Activated T-cell treated with anti-CD3 and anti-CD28 coated beads, Interleukin-2, amount 50 U/mL, for 4 hours (primary cell): ENCODE measurements at regions not wholly inside any gene's neighbourhood (a gene's known extent, or its start where the extent isn't known, plus 50 kb on each side); places are given as distances from the start of the nearest gene placed in this dataset.
A peak's percentile ranks its signal among the peaks of the same experiment; 100 is the strongest.

Source experiments
- ATAC-seq, 2 donors: fragments of 200-7000 bp; cut with Tn5 transposase; one replicate each; pipeline ENCODE4 v1.10.0; 2021
- DNase-seq: peaks from one replicate; pipeline ENCODE4 v3.0.0-alpha.2; 2020
- H3K27me3 Mint-ChIP-seq: one replicate; pipeline ENCODE4 v1.8.0; 2021; ENCODE audit warnings: low read depth, mixed read lengths
- H3K36me3 Mint-ChIP-seq: one replicate; pipeline ENCODE4 v1.8.0; 2022; ENCODE audit warnings: mixed read lengths; ENCODE audit not compliant: insufficient read depth
- H3K4me1 Mint-ChIP-seq: one replicate; pipeline ENCODE4 v1.8.0; 2021; ENCODE audit warnings: low read depth, mixed read lengths
- H3K4me3 Mint-ChIP-seq: one replicate; pipeline ENCODE4 v1.8.0; 2021; ENCODE audit warnings: mild to moderate bottlenecking, moderate library complexity, mixed read lengths
- H3K9me3 Mint-ChIP-seq: one replicate; pipeline ENCODE4 v1.8.0; 2021; ENCODE audit warnings: mixed read lengths

- ATAC-seq (no peak), DNase-seq (no peak)
- H3K36me3 Mint-ChIP-seq, result no peaks in the 10 kb centered on the region
- H3K27me3 Mint-ChIP-seq, result no peaks in the 10 kb centered on the region
- H3K9me3 Mint-ChIP-seq, result no peaks in the 10 kb centered on the region
- H3K4me1 Mint-ChIP-seq, result peaks cover 43% of the 10 kb centered on the region
- H3K4me3 Mint-ChIP-seq, result peak overlapping the region; percentile 63
Measured at GRCh38 chr12:4118017-4118510, 155.5 kb upstream of the CCND2 start.

GRCh38 chr12:4117386-4118016, 156.1 kb upstream of the CCND2 start:
- Mint-ChIP-seq H3K36me3 (no peaks in the 10 kb centered on the region), H3K9me3 (no peaks in the 10 kb centered on the region), H3K4me3 (peak overlapping the region; percentile 63), H3K27me3 (no peaks in the 10 kb centered on the region), H3K4me1 (peaks cover 48% of the 10 kb centered on the region)
- ATAC-seq, result no peak
- DNase-seq, result no peak

- DNase-seq (no peak), ATAC-seq (no peak)
- Mint-ChIP-seq H3K27me3 (no peaks in the 10 kb centered on the region), H3K4me1 (peaks cover 55% of the 10 kb centered on the region), H3K36me3 (no peaks in the 10 kb centered on the region), H3K4me3 (no peak overlapping the region), H3K9me3 (no peaks in the 10 kb centered on the region)
Measured at GRCh38 chr12:4116251-4117111, 157.1 kb upstream of the CCND2 start.

- Mint-ChIP-seq H3K4me3 (peak overlapping the region; percentile 56), H3K9me3 (no peaks in the 10 kb centered on the region)
- ATAC-seq, result no peak
Measured at GRCh38 chr12:4115570-4115969, 158.0 kb upstream of the CCND2 start.

GRCh38 chr12:4114986-4115385, 158.6 kb upstream of the CCND2 start:
- ATAC-seq, result no peak
- DNase-seq, result peak; percentile 15
- peaks cover 52% of the 10 kb centered on the region for H3K4me1 Mint-ChIP-seq
- H3K36me3 Mint-ChIP-seq, result no peaks in the 10 kb centered on the region
- no peaks in the 10 kb centered on the region for H3K27me3 Mint-ChIP-seq
- no peak overlapping the region for H3K4me3 Mint-ChIP-seq
- no peaks in the 10 kb centered on the region for H3K9me3 Mint-ChIP-seq

More at GRCh38 chr12:4115570-4115969, 158.0 kb upstream of the CCND2 start:
- H3K27me3 Mint-ChIP-seq, result no peaks in the 10 kb centered on the region
- no peaks in the 10 kb centered on the region for H3K36me3 Mint-ChIP-seq
- H3K4me1 Mint-ChIP-seq, result peaks cover 54% of the 10 kb centered on the region
- DNase-seq, result no peak

GRCh38 chr12:4112734-4113325, 160.7 kb upstream of the CCND2 start:
- H3K36me3 Mint-ChIP-seq, result no peaks in the 10 kb centered on the region
- peaks cover 36% of the 10 kb centered on the region for H3K4me1 Mint-ChIP-seq
- DNase-seq (no peak), ATAC-seq (no peak)
- H3K9me3 Mint-ChIP-seq, result no peaks in the 10 kb centered on the region
- H3K27me3 Mint-ChIP-seq, result no peaks in the 10 kb centered on the region
- no peak overlapping the region for H3K4me3 Mint-ChIP-seq

- Mint-ChIP-seq H3K4me1 (peaks cover 35% of the 10 kb centered on the region), H3K27me3 (no peaks in the 10 kb centered on the region), H3K4me3 (no peak overlapping the region), H3K9me3 (no peaks in the 10 kb centered on the region), H3K36me3 (no peaks in the 10 kb centered on the region)
- DNase-seq, result no peak
- ATAC-seq, result peak; percentile 62 to 63
Measured at GRCh38 chr12:4112290-4112689, 161.3 kb upstream of the CCND2 start.

- Mint-ChIP-seq H3K36me3 (no peaks in the 10 kb centered on the region), H3K27me3 (no peaks in the 10 kb centered on the region), H3K9me3 (no peaks in the 10 kb centered on the region), H3K4me1 (peaks cover 44% of the 10 kb centered on the region), H3K4me3 (no peak overlapping the region)
- no peak for ATAC-seq
- DNase-seq, result no peak
Measured at GRCh38 chr12:4111010-4111409, 162.6 kb upstream of the CCND2 start.

GRCh38 chr12:4109826-4110225, 163.7 kb upstream of the CCND2 start:
- Mint-ChIP-seq H3K9me3 (no peaks in the 10 kb centered on the region), H3K36me3 (no peaks in the 10 kb centered on the region), H3K4me3 (no peak overlapping the region), H3K4me1 (peaks cover 34% of the 10 kb centered on the region), H3K27me3 (no peaks in the 10 kb centered on the region)
- DNase-seq (no peak), ATAC-seq (no peak)

- ATAC-seq, result no peak
- Mint-ChIP-seq H3K4me3 (no peak overlapping the region), H3K36me3 (no peaks in the 10 kb centered on the region), H3K27me3 (no peaks in the 10 kb centered on the region), H3K4me1 (peaks cover 32% of the 10 kb centered on the region), H3K9me3 (no peaks in the 10 kb centered on the region)
- DNase-seq, result no peak
Measured at GRCh38 chr12:4108803-4109345, 164.7 kb upstream of the CCND2 start.

GRCh38 chr12:4107911-4108697, 165.5 kb upstream of the CCND2 start:
- no peak for ATAC-seq
- Mint-ChIP-seq H3K36me3 (no peaks in the 10 kb centered on the region), H3K4me1 (peaks cover 32% of the 10 kb centered on the region), H3K9me3 (no peaks in the 10 kb centered on the region), H3K4me3 (no peak overlapping the region), H3K27me3 (no peaks in the 10 kb centered on the region)
- no peak for DNase-seq

GRCh38 chr12:4107436-4107878, 166.1 kb upstream of the CCND2 start:
- H3K27me3 Mint-ChIP-seq, result no peaks in the 10 kb centered on the region
- peaks cover 26% of the 10 kb centered on the region for H3K4me1 Mint-ChIP-seq
- H3K9me3 Mint-ChIP-seq, result no peaks in the 10 kb centered on the region
- peak overlapping the region; percentile 52 for H3K4me3 Mint-ChIP-seq
- DNase-seq, result peak; percentile 58
- H3K36me3 Mint-ChIP-seq, result no peaks in the 10 kb centered on the region
- peak; percentile 94 to 96 for ATAC-seq

- peaks cover 21% of the 10 kb centered on the region for H3K4me1 Mint-ChIP-seq
- ATAC-seq, result no peak
- no peak overlapping the region for H3K4me3 Mint-ChIP-seq
- DNase-seq, result no peak
- H3K36me3 Mint-ChIP-seq, result no peaks in the 10 kb centered on the region
- H3K9me3 Mint-ChIP-seq, result no peaks in the 10 kb centered on the region
- H3K27me3 Mint-ChIP-seq, result no peaks in the 10 kb centered on the region
Measured at GRCh38 chr12:4106621-4107020, 166.9 kb upstream of the CCND2 start.
